HCT116 (cell line): ENCODE measurements at regions not wholly inside any gene's neighbourhood (a gene's known extent, or its start where the extent isn't known, plus 50 kb on each side); places are given as distances from the start of the nearest gene placed in this dataset.

Source experiments
- ATAC-seq: fragments of 200-7000 bp; cut with Tn5 transposase; 2 replicates; pipeline ENCODE4 v1.9.1; 2020; ENCODE audit warnings: mild to moderate bottlenecking, moderate library complexity
- BruUV-seq: library from RNA; stranded (reverse); fragments of 400-500 nt; replicated peaks from 2 replicates; lab custom pipeline; 2021; lab: Mats Ljungman, UMichigan
- CTCF ChIA-PET: fragments of 300-600 bp; sonication (Branson Sonifier 250); formaldehyde crosslinking; loops from one replicate; lab custom pipeline; 2021; ENCODE audit warnings: antibody characterized with exemption; lab: Charles Lee
- POLR2A ChIA-PET: fragments of 300-600, 350-600 bp; sonication (Branson Sonifier 250); formaldehyde crosslinking; loops from one replicate; lab custom pipeline; 2021; ENCODE audit warnings: antibody characterized with exemption; lab: Charles Lee
- RAD21 ChIA-PET, 2 experiments: fragments of 300-600 bp; sonication (Branson Sonifier 250); formaldehyde crosslinking; loops; one replicate each; lab custom pipeline; 2023; ENCODE audit warnings: low total read pairs in 2 of 2; ENCODE audit not compliant: uncharacterized antibody in 2 of 2, unreplicated experiment in 2 of 2, low non-redundant PET in 1 of 2; lab: Charles Lee
- DNase-seq: peaks from one replicate; pipeline ENCODE4 v3.0.0-alpha.2; 2010; ENCODE audit warnings: low read depth, low spot score
- H2AFZ ChIP-seq: fragments of 200-600 bp; shearing (Covaris generic), sonication (generic); 2 replicates; pipeline ENCODE4 v1.6.1; 2017; ENCODE audit warnings: low read depth, mixed run types, mixed read lengths, antibody characterized with exemption, low read length; ENCODE audit not compliant: poor library complexity, severe bottlenecking
- H3K27ac ChIP-seq: 2 replicates; pipeline ENCODE4 v1.5.1; 2012; ENCODE audit warnings: low read depth, low read length
- H3K27me3 ChIP-seq: fragments of 200-600 bp; sonication (generic); 2 replicates; pipeline ENCODE4 v1.6.1; 2016; ENCODE audit warnings: mixed run types, low read length, mixed read lengths; ENCODE audit not compliant: insufficient read depth
- H3K36me3 ChIP-seq, 2 experiments: fragments of 200-500 bp in 1 of 2; fragments of 200-600 bp in 1 of 2; sonication (Bioruptor generic) in 1 of 2; sonication (generic) in 1 of 2; 2 replicates each; pipeline versions ENCODE4 v1.5.1 to v1.6.1; 2014 to 2016; ENCODE audit warnings: low read length in 2 of 2, inconsistent platforms in 1 of 2, mixed read lengths in 1 of 2, mixed run types in 1 of 2; ENCODE audit not compliant: insufficient read depth in 2 of 2, control insufficient read depth in 1 of 2
- H3K4me1 ChIP-seq, 2 experiments: fragments of 200-600 bp in 1 of 2; sonication (generic) in 1 of 2; 2 replicates each; pipeline versions ENCODE4 v1.5.1 to v1.6.1; 2012 to 2017; ENCODE audit warnings: low read length in 2 of 2, inconsistent platforms in 1 of 2, mild to moderate bottlenecking in 1 of 2, mixed read lengths in 1 of 2, mixed run types in 1 of 2, moderate library complexity in 1 of 2; ENCODE audit not compliant: insufficient read depth in 2 of 2, control insufficient read depth in 1 of 2
- H3K4me2 ChIP-seq: fragments of 200-600 bp; sonication (generic); 2 replicates; pipeline ENCODE4 v1.6.1; 2017; ENCODE audit warnings: mixed run types, low read length, mixed read lengths
- H3K4me3 ChIP-seq, 2 experiments: fragments of 200-600 bp in 1 of 2; sonication (generic) in 1 of 2; replicated peaks in 1 of 2; 2 replicates each; pipeline ENCODE4 v1.5.1; 2011 to 2016; ENCODE audit warnings: low read length in 2 of 2, control low read depth in 1 of 2, low read depth in 1 of 2, mild to moderate bottlenecking in 1 of 2, mixed read lengths in 1 of 2, mixed run types in 1 of 2
- H3K79me2 ChIP-seq: fragments of 200-600 bp; sonication (generic); 2 replicates; pipeline ENCODE4 v1.6.1; 2017; ENCODE audit warnings: mild to moderate bottlenecking, mixed run types, low read length, moderate library complexity, mixed read lengths; ENCODE audit not compliant: insufficient read depth
- H3K9ac ChIP-seq: fragments of 200-600 bp; sonication (generic); 2 replicates; pipeline ENCODE4 v1.6.1; 2016; ENCODE audit warnings: low read length, mixed read lengths
- H3K9me2 ChIP-seq: fragments of 200-600 bp; sonication (generic), shearing (Covaris generic); 2 replicates; pipeline ENCODE4 v1.6.1; 2017; ENCODE audit warnings: mixed run types, mild to moderate bottlenecking, moderate library complexity; ENCODE audit not compliant: insufficient read depth
- H3K9me3 ChIP-seq, 2 experiments: fragments of 200-500 bp in 1 of 2; fragments of 200-600 bp in 1 of 2; sonication (Bioruptor generic) in 1 of 2; sonication (generic) in 1 of 2; 2 replicates each; pipeline ENCODE4 v1.6.1; 2014 to 2017; ENCODE audit warnings: low read length in 2 of 2, mixed read lengths in 2 of 2, inconsistent platforms in 1 of 2, low read depth in 1 of 2, mild to moderate bottlenecking in 1 of 2, mixed run types in 1 of 2, moderate library complexity in 1 of 2; ENCODE audit not compliant: control insufficient read depth in 1 of 2, insufficient read depth in 1 of 2
- H4K20me1 ChIP-seq: fragments of 200-600 bp; sonication (generic), shearing (Covaris generic); 2 replicates; pipeline ENCODE4 v1.6.1; 2017; ENCODE audit warnings: mixed run types, mild to moderate bottlenecking, moderate library complexity; ENCODE audit not compliant: insufficient read depth
- CBX3 ChIP-seq: IDR thresholded peaks from 2 replicates; pipeline ENCODE4 v1.6.1; 2012; ENCODE audit warnings: low read depth
- CEBPB ChIP-seq: IDR thresholded peaks from 2 replicates; pipeline ENCODE4 v1.6.1; 2012; ENCODE audit warnings: low read depth
- EZH2phosphoT487 ChIP-seq: fragments of 200-600 bp; IDR thresholded peaks from 2 replicates; pipeline ENCODE4 v1.6.1; 2018; ENCODE audit warnings: antibody characterized with exemption, borderline replicate concordance
- FOSL1 ChIP-seq: IDR thresholded peaks from 2 replicates; pipeline ENCODE4 v1.6.1; 2012; ENCODE audit warnings: low read depth
- JUND ChIP-seq: IDR thresholded peaks from 2 replicates; pipeline ENCODE4 v1.6.1; 2012
- MAX ChIP-seq: IDR thresholded peaks from 2 replicates; pipeline ENCODE4 v1.6.1; 2012
- POLR2A ChIP-seq: IDR thresholded peaks from 2 replicates; pipeline ENCODE4 v1.7.0; 2011; ENCODE audit warnings: borderline replicate concordance; ENCODE audit not compliant: insufficient read depth, insufficient read length; ENCODE audit errors: extremely low read depth
- POLR2AphosphoS5 ChIP-seq: IDR thresholded peaks from 2 replicates; pipeline ENCODE4 v1.6.1; 2011; ENCODE audit warnings: mild to moderate bottlenecking, low read depth, low read length, moderate library complexity
- RAD21 ChIP-seq: IDR thresholded peaks from 2 replicates; pipeline ENCODE4 v1.6.1; 2012; ENCODE audit warnings: low read depth, mild to moderate bottlenecking
- REST ChIP-seq: IDR thresholded peaks from 2 replicates; pipeline ENCODE4 v1.6.1; 2012; ENCODE audit warnings: low read depth
- SP1 ChIP-seq: IDR thresholded peaks from 2 replicates; pipeline ENCODE4 v1.6.1; 2012; ENCODE audit warnings: low read depth
- SRF ChIP-seq: IDR thresholded peaks from 2 replicates; pipeline ENCODE4 v1.6.1; 2012; ENCODE audit warnings: low read depth
- TCF7L2 ChIP-seq: IDR thresholded peaks from 2 replicates; pipeline ENCODE4 v1.7.0; 2011; ENCODE audit warnings: borderline replicate concordance, inconsistent platforms; ENCODE audit not compliant: insufficient read depth, insufficient read length; ENCODE audit errors: extremely low read depth
- YY1 ChIP-seq: IDR thresholded peaks from 2 replicates; pipeline ENCODE4 v1.6.1; 2011; ENCODE audit warnings: low read length, low read depth, moderate library complexity, mild to moderate bottlenecking; ENCODE audit not compliant: insufficient replicate concordance; ENCODE audit errors: extremely low read depth
- ZBTB33 ChIP-seq: IDR thresholded peaks from 2 replicates; pipeline ENCODE4 v1.6.1; 2011; ENCODE audit warnings: mild to moderate bottlenecking, low read length, moderate library complexity; ENCODE audit not compliant: insufficient replicate concordance; ENCODE audit errors: extremely low read depth
- ZFX ChIP-seq: fragments of 450-650 bp; IDR thresholded peaks from 2 replicates; pipeline ENCODE4 v1.6.1; 2017
- ZNF274 ChIP-seq: fragments of 200-500 bp; sonication (Bioruptor generic); IDR thresholded peaks from 2 replicates; pipeline ENCODE4 v1.6.1; 2014; ENCODE audit warnings: mild to moderate bottlenecking, low read depth, low read length, inconsistent platforms
- intact Hi-C: fragments of 100-400 bp; cut with micrococcal nuclease; formaldehyde crosslinking; loops from 2 replicates; pipeline ENCODE4 v1.10.0; 2022

GRCh38 chr12:113676547-113676946 is 204.9 kb upstream of the LHX5 start:
- Histone ChIP-seq H3K9me3 (no peaks in the 10 kb centered on the region), H4K20me1 (no peaks in the 10 kb centered on the region), H3K27ac (no peak overlapping the region), H3K9me2 (no peaks in the 10 kb centered on the region), H3K36me3 (no peaks in the 10 kb centered on the region), H3K9ac (no peak overlapping the region), H3K4me3 (no peak overlapping the region)
- DNase-seq (no peak), ATAC-seq (no peak)
- POLR2A ChIA-PET, result no interaction called here
- CTCF ChIA-PET, result no interaction called here
- TF ChIP-seq CEBPB (no peak), EZH2phosphoT487 (no peak), ZFX (no peak), MAX (no peak), POLR2A (no peak), RAD21 (no peak), FOSL1 (no peak), TCF7L2 (no peak), JUND (no peak), YY1 (no peak), ZBTB33 (no peak), POLR2AphosphoS5 (no peak), SP1 (no peak), CBX3 (no peak), ZNF274 (no peak), REST (no peak), SRF (no peak)
- TF ChIP-seq, all 23 proteins: peak for 0
- Histone ChIP-seq H3K4me1 (no peaks in the 10 kb centered on the region), H2AFZ (no peak overlapping the region), H3K79me2 (no peaks in the 10 kb centered on the region), H3K4me2 (no peak overlapping the region), H3K27me3 (peaks cover 26% of the 10 kb centered on the region)
- RAD21 ChIA-PET, result no interaction called here
- BruUV-seq, result no TSS peak
- intact Hi-C loops, result no loop called here
